Heart left ventricle (tissue), 16 donors: ENCODE measurements at regions not wholly inside any gene's neighbourhood (a gene's known extent, or its start where the extent isn't known, plus 50 kb on each side); places are given as distances from the start of the nearest gene placed in this dataset.

ENCODE experiments used
- ATAC-seq, 4 donors: fragments of 200-7000 bp; cut with Tn5 transposase; one replicate each; pipeline ENCODE4 v1.9.1; 2020 to 2022; ENCODE audit warnings: moderate library complexity in 4 of 4, mild to moderate bottlenecking in 3 of 4, moderate number of reproducible peaks in 1 of 4
- DNase-seq, 5 donors: peaks; one replicate each; pipeline ENCODE4 v3.0.0-alpha.2; 2020
- H3K27ac ChIP-seq, 12 donors: fragments of 200-600 bp; sonication (generic) in 4 of 12; one replicate each; pipeline versions ENCODE4 v1.5.0 to v1.8.0; 2016 to 2022; ENCODE audit warnings: mild to moderate bottlenecking in 2 of 12
- H3K27me3 ChIP-seq, 9 donors: fragments of 200-600 bp; sonication (generic) in 2 of 9; one replicate each; pipeline versions ENCODE4 v1.5.1 to v1.8.0; 2016 to 2022; ENCODE audit warnings: mild to moderate bottlenecking in 3 of 9
- H3K36me3 ChIP-seq, 9 donors: fragments of 200-600 bp; sonication (generic) in 2 of 9; one replicate each; pipeline versions ENCODE4 v1.5.0 to v1.8.0; 2018 to 2022; ENCODE audit warnings: mild to moderate bottlenecking in 2 of 9
- H3K4me1 ChIP-seq, 12 donors: fragments of 200-600 bp; sonication (generic) in 4 of 12; one replicate each; pipeline versions ENCODE4 v1.5.0 to v1.8.0; 2016 to 2022; ENCODE audit warnings: mild to moderate bottlenecking in 3 of 12
- H3K4me3 ChIP-seq, 12 donors: fragments of 200-600 bp; sonication (generic) in 4 of 12; one replicate each; pipeline versions ENCODE4 v1.5.0 to v1.8.0; 2017 to 2022; ENCODE audit warnings: mild to moderate bottlenecking in 9 of 12, moderate library complexity in 4 of 12
- H3K9me3 ChIP-seq, 12 donors: fragments of 200-600 bp; sonication (generic) in 4 of 12; one replicate each; pipeline versions ENCODE4 v1.5.0 to v1.8.0; 2016 to 2022; ENCODE audit warnings: mild to moderate bottlenecking in 1 of 12
- POLR2A ChIP-seq, 2 donors: fragments of 450-650 bp; IDR thresholded peaks; one replicate each; pipeline ENCODE4 v1.6.1; 2017; ENCODE audit warnings: antibody characterized with exemption in 2 of 2, mild to moderate bottlenecking in 2 of 2, moderate library complexity in 2 of 2
- WGBS, 4 donors: extraction: QIAGEN DNeasy Blood & Tissue Kit in 2 of 4; methylation state at CpG; one replicate each; pipeline versions ENCODE4 v1.1.5 to v1.1.7; 2013 to 2018; 5-methylcytosine and 5-hydroxymethylcytosine counted together
- intact Hi-C, 10 donors: fragments of 100-400 bp; cut with DNase I; formaldehyde crosslinking; loops; one replicate each; pipeline versions ENCODE4 v1.11.1 to v1.14.2; 2022
- TF ChIP-seq, protein P1 (sequence below), 12 donors: fragments of 200-600 bp; sonication (generic) in 4 of 12; IDR thresholded peaks; one replicate each; pipeline versions ENCODE4 v1.5.0 to v1.8.0; 2018 to 2022; ENCODE audit warnings: antibody characterized with exemption in 12 of 12, mild to moderate bottlenecking in 5 of 12
- donor health status: ischemic (EF 13 %, LVEDD 7.1; RV severe dilation, severe dysfunction).
- donor health status: healthy with polysubstance abuse.
- donor health status: DM: no; HTN: yes; CAD: no.
- donor health status: DM: no; HTN: no; CAD: no.
- donor health status: ischemic (EF 25% LVEDD 6.9; RV normal size, moderate dysfunction).
- donor health status: ischemic (EF 25% LVEDD 5.7; RV mildly dilated, moderate dysfunction).
- donor health status: healthy.
- donor health status: DM: yes; HTN: yes; CAD: no.
- donor health status: ischemic (EF 35%, LVEDD 5.7; RV mildly dilated, moderate dysfunction).
- donor health status: nonischemic (EF 11% LVEDD 7.7; RV severe dilation, severe dysfunction).
- donor health status: DM: yes; HTN: yes; CAD: no.
- donor health status: PGD.
- donor health status: ischemic (EF 29% LVEDD 5.4; RV normal size, mild dysfunction).
- donor health status: nonischemic (EF 23%, LVEDD 6.1; RV moderate dilation, normal function).

- intact Hi-C loops, result no loop called here
- H3K27me3 ChIP-seq, result no peaks in the 10 kb centered on the region
- TF ChIP-seq, protein P1, sequence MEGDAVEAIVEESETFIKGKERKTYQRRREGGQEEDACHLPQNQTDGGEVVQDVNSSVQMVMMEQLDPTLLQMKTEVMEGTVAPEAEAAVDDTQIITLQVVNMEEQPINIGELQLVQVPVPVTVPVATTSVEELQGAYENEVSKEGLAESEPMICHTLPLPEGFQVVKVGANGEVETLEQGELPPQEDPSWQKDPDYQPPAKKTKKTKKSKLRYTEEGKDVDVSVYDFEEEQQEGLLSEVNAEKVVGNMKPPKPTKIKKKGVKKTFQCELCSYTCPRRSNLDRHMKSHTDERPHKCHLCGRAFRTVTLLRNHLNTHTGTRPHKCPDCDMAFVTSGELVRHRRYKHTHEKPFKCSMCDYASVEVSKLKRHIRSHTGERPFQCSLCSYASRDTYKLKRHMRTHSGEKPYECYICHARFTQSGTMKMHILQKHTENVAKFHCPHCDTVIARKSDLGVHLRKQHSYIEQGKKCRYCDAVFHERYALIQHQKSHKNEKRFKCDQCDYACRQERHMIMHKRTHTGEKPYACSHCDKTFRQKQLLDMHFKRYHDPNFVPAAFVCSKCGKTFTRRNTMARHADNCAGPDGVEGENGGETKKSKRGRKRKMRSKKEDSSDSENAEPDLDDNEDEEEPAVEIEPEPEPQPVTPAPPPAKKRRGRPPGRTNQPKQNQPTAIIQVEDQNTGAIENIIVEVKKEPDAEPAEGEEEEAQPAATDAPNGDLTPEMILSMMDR (IDR thresholded peaks at IDR 0.05), result no peak
- no peak for TF ChIP-seq POLR2A (IDR thresholded peaks at IDR 0.05)
Observed at GRCh38 chr12:46100551-46101484, 110.4 kb upstream of the SCAF11 start.

GRCh38 chr12:46089414-46090162, 99.2 kb upstream of the SCAF11 start:
- H3K36me3 ChIP-seq, result no peaks in the 10 kb centered on the region
- no peaks in the 10 kb centered on the region for H3K27me3 ChIP-seq
- H3K27ac ChIP-seq, result no peak overlapping the region
- ATAC-seq (no peak), DNase-seq (no peak)
- WGBS, 4 donors, result 65 to 79% (median 72%) methylated on average over 5 of the region's 5 CpGs
- peaks cover 0 to 11% (median 0%) of the 10 kb centered on the region in 12 donors for H3K9me3 ChIP-seq
- H3K4me3 ChIP-seq, result no peak overlapping the region
- no peaks in the 10 kb centered on the region for H3K4me1 ChIP-seq
- no peak for TF ChIP-seq POLR2A (IDR thresholded peaks at IDR 0.05)
- TF ChIP-seq, protein P1 (IDR thresholded peaks at IDR 0.05), result no peak
- intact Hi-C loops, result no loop called here

More at GRCh38 chr12:46100551-46101484, 110.4 kb upstream of the SCAF11 start:
- Histone ChIP-seq H3K4me1 (no peaks in the 10 kb centered on the region), H3K4me3 (no peak overlapping the region), H3K36me3 (no peaks in the 10 kb centered on the region), H3K27ac (no peak overlapping the region), H3K9me3 (peaks cover 0 to 3% (median 0%) of the 10 kb centered on the region in 12 donors)
- 74 to 81% (median 76%) methylated on average over 6 of the region's 6 CpGs for WGBS, 4 donors
- ATAC-seq, result no peak
- no peak for DNase-seq

DNA sequence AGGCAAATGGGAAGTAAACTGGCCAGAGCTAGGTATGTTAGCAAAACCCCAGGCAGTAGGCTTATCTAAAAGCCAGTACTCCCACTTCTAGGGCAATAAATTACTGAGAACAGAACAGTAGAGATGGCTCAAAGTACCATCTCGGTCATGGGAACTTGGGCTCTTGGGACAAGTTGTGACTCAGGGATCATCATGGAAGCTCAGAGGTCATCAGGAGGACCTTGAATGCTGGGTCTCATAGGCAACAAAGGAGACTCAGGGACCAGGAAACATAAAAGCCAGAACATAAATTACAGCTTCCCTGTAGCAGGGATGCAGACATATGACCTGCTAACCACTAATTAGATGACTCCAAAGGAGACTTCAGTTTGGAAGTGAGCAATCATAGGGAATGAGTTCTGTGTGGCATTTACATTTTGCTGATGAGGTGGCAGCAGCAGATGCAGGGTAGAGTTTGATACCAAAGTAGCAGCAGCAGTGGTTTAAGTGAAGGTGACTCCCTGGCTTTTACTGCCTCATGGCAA, 97.6 kb upstream of the SCAF11 start:
- no peak for ATAC-seq
- Histone ChIP-seq H3K27ac (no peak overlapping the region), H3K9me3 (peaks cover 0 to 16% (median 0%) of the 10 kb centered on the region in 12 donors), H3K4me1 (no peaks in the 10 kb centered on the region), H3K36me3 (no peaks in the 10 kb centered on the region), H3K27me3 (no peaks in the 10 kb centered on the region), H3K4me3 (no peak overlapping the region)
- TF ChIP-seq, protein P1 (IDR thresholded peaks at IDR 0.05), result no peak
- no peak for TF ChIP-seq POLR2A (IDR thresholded peaks at IDR 0.05)
- no peak for DNase-seq
- 81 to 88% (median 83%) methylated on average over 1 of the region's 1 CpG for WGBS, 4 donors
- intact Hi-C loops, result no loop called here
